ENCODE measurements at regions not wholly inside any gene's neighbourhood (a gene's known extent, or its start where the extent isn't known, plus 50 kb on each side); places are given as distances from the start of the nearest gene placed in this dataset.

DNA sequence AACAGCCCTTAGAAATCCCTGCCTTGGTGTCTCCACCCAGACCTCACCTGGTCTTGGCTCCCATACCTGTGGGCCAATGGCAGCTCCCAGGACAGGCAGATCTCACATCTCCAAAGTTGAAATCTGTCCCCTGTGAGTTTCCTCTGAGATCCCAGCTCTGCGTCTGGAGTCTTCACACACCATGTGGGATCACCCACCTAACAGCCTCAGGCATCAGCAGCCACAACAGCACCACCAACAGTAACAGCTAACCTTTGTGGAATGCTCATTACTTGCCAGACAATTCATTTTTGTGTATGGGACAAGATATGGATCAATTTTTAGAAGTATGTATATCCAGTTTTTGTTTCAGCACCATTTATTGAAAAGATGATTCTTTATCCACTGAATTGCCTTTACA is 523.2 kb downstream of the MATN1 start:
- H3K27me3 ChIP-seq = no peaks in the 10 kb centered on the region
- H3K4me1 ChIP-seq = no peaks in the 10 kb centered on the region
- no peaks in the 10 kb centered on the region for H3K9me3 ChIP-seq
- no peak overlapping the region for H3K4me3 ChIP-seq
- TF ChIP-seq, protein P1, sequence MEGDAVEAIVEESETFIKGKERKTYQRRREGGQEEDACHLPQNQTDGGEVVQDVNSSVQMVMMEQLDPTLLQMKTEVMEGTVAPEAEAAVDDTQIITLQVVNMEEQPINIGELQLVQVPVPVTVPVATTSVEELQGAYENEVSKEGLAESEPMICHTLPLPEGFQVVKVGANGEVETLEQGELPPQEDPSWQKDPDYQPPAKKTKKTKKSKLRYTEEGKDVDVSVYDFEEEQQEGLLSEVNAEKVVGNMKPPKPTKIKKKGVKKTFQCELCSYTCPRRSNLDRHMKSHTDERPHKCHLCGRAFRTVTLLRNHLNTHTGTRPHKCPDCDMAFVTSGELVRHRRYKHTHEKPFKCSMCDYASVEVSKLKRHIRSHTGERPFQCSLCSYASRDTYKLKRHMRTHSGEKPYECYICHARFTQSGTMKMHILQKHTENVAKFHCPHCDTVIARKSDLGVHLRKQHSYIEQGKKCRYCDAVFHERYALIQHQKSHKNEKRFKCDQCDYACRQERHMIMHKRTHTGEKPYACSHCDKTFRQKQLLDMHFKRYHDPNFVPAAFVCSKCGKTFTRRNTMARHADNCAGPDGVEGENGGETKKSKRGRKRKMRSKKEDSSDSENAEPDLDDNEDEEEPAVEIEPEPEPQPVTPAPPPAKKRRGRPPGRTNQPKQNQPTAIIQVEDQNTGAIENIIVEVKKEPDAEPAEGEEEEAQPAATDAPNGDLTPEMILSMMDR (IDR thresholded peaks at IDR 0.05) = no peak
- no peak for DNase-seq (ENCODE audit: low spot score in 2 of 2)
- H3K27ac ChIP-seq = no peak overlapping the region
- intact Hi-C loops (cut with DNase I) = no loop called here
- no peaks in the 10 kb centered on the region for H3K36me3 ChIP-seq

- H3K36me3 ChIP-seq = no peaks in the 10 kb centered on the region
- TF ChIP-seq, protein P1 (IDR thresholded peaks at IDR 0.05) = no peak
- no peak overlapping the region for H3K27ac ChIP-seq
- H3K27me3 ChIP-seq = no peaks in the 10 kb centered on the region
- H3K4me1 ChIP-seq = no peaks in the 10 kb centered on the region
- H3K9me3 ChIP-seq = no peaks in the 10 kb centered on the region
- no peak overlapping the region for H3K4me3 ChIP-seq
- intact Hi-C loops (cut with DNase I) = no loop called here
- no peak for DNase-seq (ENCODE audit: low spot score in 2 of 2)
Measured at GRCh38 chr1:30199563-30199962, 523.8 kb downstream of the MATN1 start.

DNA sequence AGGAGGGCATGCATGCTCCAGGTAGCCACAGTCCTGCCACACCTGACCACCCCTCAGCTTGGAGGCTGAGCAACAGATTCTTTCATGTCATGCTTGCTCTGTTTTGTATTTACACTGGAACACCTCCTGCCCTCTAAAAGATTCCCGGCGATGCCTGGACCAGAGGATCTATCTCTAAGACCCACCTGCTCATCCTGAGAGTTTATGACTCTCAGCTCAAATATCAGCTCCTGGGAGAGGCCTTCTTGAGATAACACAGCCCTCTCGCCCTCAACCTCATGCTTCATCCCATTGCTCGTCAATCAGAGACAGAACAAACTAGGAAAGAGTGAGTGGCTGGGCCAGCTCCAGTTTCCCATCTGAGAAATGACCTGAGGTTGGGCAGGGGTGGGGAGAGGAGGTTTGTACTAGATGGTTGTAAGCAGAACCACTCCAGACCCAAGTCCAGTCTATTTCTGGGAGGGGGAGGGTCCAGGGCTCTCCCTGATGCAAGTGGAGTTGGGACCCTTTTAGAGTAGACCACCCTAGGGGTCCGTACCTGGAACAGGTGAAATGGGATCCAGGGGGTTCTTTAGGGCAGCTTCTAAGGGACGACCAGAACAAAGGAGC is 524.5 kb downstream of the MATN1 start:
- Histone ChIP-seq H3K4me1 (no peaks in the 10 kb centered on the region), H3K4me3 (no peak overlapping the region), H3K9me3 (no peaks in the 10 kb centered on the region), H3K27ac (no peak overlapping the region), H3K36me3 (no peaks in the 10 kb centered on the region), H3K27me3 (no peaks in the 10 kb centered on the region)
- no peak for DNase-seq (ENCODE audit: low spot score in 2 of 2)
- intact Hi-C loops (cut with DNase I) = no loop called here
- TF ChIP-seq, protein P1 (IDR thresholded peaks at IDR 0.05) = no peak

- DNase-seq (ENCODE audit: low spot score in 2 of 2) = no peak
- no peaks in the 10 kb centered on the region for H3K27me3 ChIP-seq
- no peaks in the 10 kb centered on the region for H3K4me1 ChIP-seq
- no peaks in the 10 kb centered on the region for H3K36me3 ChIP-seq
- intact Hi-C loops (cut with DNase I) = no loop called here
- TF ChIP-seq, protein P1 (IDR thresholded peaks at IDR 0.05) = no peak
- no peaks in the 10 kb centered on the region for H3K9me3 ChIP-seq
- H3K27ac ChIP-seq = no peak overlapping the region
- no peak overlapping the region for H3K4me3 ChIP-seq
Measured at GRCh38 chr1:30198451-30198760, 525.0 kb downstream of the MATN1 start.

GRCh38 chr1:30197639-30198450 is 525.5 kb downstream of the MATN1 start:
- Histone ChIP-seq H3K36me3 (no peaks in the 10 kb centered on the region), H3K4me3 (no peak overlapping the region), H3K4me1 (no peaks in the 10 kb centered on the region), H3K27ac (no peak overlapping the region), H3K9me3 (no peaks in the 10 kb centered on the region), H3K27me3 (no peaks in the 10 kb centered on the region)
- intact Hi-C loops (cut with DNase I) = no loop called here
- TF ChIP-seq, protein P1 (IDR thresholded peaks at IDR 0.05) = no peak
- no peak for DNase-seq (ENCODE audit: low spot score in 2 of 2)
